ENCODE measurements at regions not wholly inside any gene's neighbourhood (a gene's known extent, or its start where the extent isn't known, plus 50 kb on each side); places are given as distances from the start of the nearest gene placed in this dataset.

DNA sequence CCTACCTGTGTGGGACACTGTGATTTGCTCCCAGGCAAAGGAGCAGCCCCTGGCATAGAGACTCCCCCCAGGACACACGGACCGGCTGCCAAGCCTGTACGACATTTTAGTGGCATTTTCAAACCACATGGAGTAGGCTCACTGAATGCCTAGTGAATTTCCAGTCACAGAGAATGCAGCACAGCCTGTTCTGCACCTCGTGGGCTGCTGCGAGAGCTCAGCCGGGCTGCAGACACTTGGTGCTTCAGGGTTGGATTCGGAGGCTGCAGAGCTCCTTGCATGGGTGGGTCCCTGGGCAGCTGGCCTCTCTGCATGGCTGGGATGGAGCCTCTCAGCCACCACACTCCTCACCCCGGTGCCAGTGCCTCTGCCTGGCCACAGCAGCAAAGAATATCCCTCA lies 51.2 kb upstream of the HNF1B start:
- no peak for ATAC-seq
- TF ChIP-seq POLR2A (IDR thresholded peaks at IDR 0.05), result no peak
- TF ChIP-seq CTCF (IDR thresholded peaks at IDR 0.05 in 4 of 5, conservative IDR thresholded peaks at IDR 0.05 in 1 of 5), result no peak
- in situ Hi-C loops (cut with MboI; ENCODE audit: low sequenced_read_pairs in 4 of 4), result no loop called here
- Histone ChIP-seq H3K4me1 (no peaks in the 10 kb centered on the region), H3K4me3 (no peak overlapping the region), H3K9me3 (no peaks in the 10 kb centered on the region), H3K27ac (no peak overlapping the region), H3K27me3 (peaks cover 9 to 13% (median 12%) of the 10 kb centered on the region in 3 donors), H3K36me3 (no peaks in the 10 kb centered on the region)
- intact Hi-C loops (cut with DNase I; ENCODE audit: low total_unique reads), result no loop called here
- DNase-seq, result no peak

Measured in gastrocnemius medialis (tissue), 4 donors.